ENCODE measurements at regions not wholly inside any gene's neighbourhood (a gene's known extent, or its start where the extent isn't known, plus 50 kb on each side); places are given as distances from the start of the nearest gene placed in this dataset.

GRCh38 chr5:13246053-13246452, 698.4 kb downstream of the DNAH5 start:
- DNase-seq (ENCODE audit: low read depth), result no peak

GRCh38 chr5:13244151-13244550, 700.3 kb downstream of the DNAH5 start:
- no peak for TF ChIP-seq CTCF (IDR thresholded peaks at IDR 0.05; ENCODE audit: insufficient read depth, low read depth, low read length, missing control alignments)
- no peak for DNase-seq (ENCODE audit: low read depth)
- no peak overlapping the region for H3K4me3 ChIP-seq (ENCODE audit: low read depth, low read length)

More at GRCh38 chr5:13246053-13246452, 698.4 kb downstream of the DNAH5 start:
- no peak overlapping the region for H3K4me3 ChIP-seq (ENCODE audit: low read depth, low read length)
- no peak for TF ChIP-seq CTCF (IDR thresholded peaks at IDR 0.05; ENCODE audit: insufficient read depth, low read depth, low read length, missing control alignments)

- H3K4me3 ChIP-seq (ENCODE audit: low read depth, low read length), result no peak overlapping the region
- no peak for DNase-seq (ENCODE audit: low read depth)
- TF ChIP-seq CTCF (IDR thresholded peaks at IDR 0.05; ENCODE audit: insufficient read depth, low read depth, low read length, missing control alignments), result no peak
These were observed 717.0 kb downstream of the DNAH5 start for GRCh38 chr5:13227513-13227912.

GRCh38 chr5:13218518-13218917, 726.0 kb downstream of the DNAH5 start:
- TF ChIP-seq CTCF (IDR thresholded peaks at IDR 0.05; ENCODE audit: insufficient read depth, low read depth, low read length, missing control alignments), result no peak
- no peak overlapping the region for H3K4me3 ChIP-seq (ENCODE audit: low read depth, low read length)
- peak; percentile 2 for DNase-seq (ENCODE audit: low read depth)

GRCh38 chr5:13217636-13218035, 726.9 kb downstream of the DNAH5 start:
- DNase-seq (ENCODE audit: low read depth), result no peak
- TF ChIP-seq CTCF (IDR thresholded peaks at IDR 0.05; ENCODE audit: insufficient read depth, low read depth, low read length, missing control alignments), result no peak
- no peak overlapping the region for H3K4me3 ChIP-seq (ENCODE audit: low read depth, low read length)

- no peak overlapping the region for H3K4me3 ChIP-seq (ENCODE audit: low read depth, low read length)
- no peak for DNase-seq (ENCODE audit: low read depth)
- no peak for TF ChIP-seq CTCF (IDR thresholded peaks at IDR 0.05; ENCODE audit: insufficient read depth, low read depth, low read length, missing control alignments)
These were observed 728.7 kb downstream of the DNAH5 start for GRCh38 chr5:13215806-13216205.

GRCh38 chr5:13215370-13215769, 729.1 kb downstream of the DNAH5 start:
- DNase-seq (ENCODE audit: low read depth), result no peak
- no peak for TF ChIP-seq CTCF (IDR thresholded peaks at IDR 0.05; ENCODE audit: insufficient read depth, low read depth, low read length, missing control alignments)
- no peak overlapping the region for H3K4me3 ChIP-seq (ENCODE audit: low read depth, low read length)

Data from GM12865 (cell line).